DOHH2 (cell line): ENCODE measurements at regions not wholly inside any gene's neighbourhood (a gene's known extent, or its start where the extent isn't known, plus 50 kb on each side); places are given as distances from the start of the nearest gene placed in this dataset.

Experiments
- CTCF ChIP-seq: fragments of 200-600 bp; sonication (generic); IDR thresholded peaks from one replicate; pipeline ENCODE4 v1.5.1; 2014; ENCODE audit warnings: antibody characterized with exemption, mild to moderate bottlenecking, low read depth, low read length; ENCODE audit not compliant: poor library complexity, severe bottlenecking
- EZH2phosphoT487 ChIP-seq: fragments of 200-600 bp; sonication (generic); IDR thresholded peaks from 2 replicates; pipeline ENCODE4 v1.6.1; 2017; ENCODE audit warnings: borderline replicate concordance, mild to moderate bottlenecking, antibody characterized with exemption, low read length, moderate library complexity, mixed read lengths

GRCh38 chr11:70621241-70621640, 222.9 kb downstream of the CTTN start:
- TF ChIP-seq EZH2phosphoT487 (no peak), CTCF (no peak)
